Neural cell (in vitro differentiated cells): ENCODE measurements at regions not wholly inside any gene's neighbourhood (a gene's known extent, or its start where the extent isn't known, plus 50 kb on each side); places are given as distances from the start of the nearest gene placed in this dataset.

Experiments
- CTCF ChIP-seq: fragments of 450-650 bp; IDR thresholded peaks from 2 replicates; pipeline ENCODE4 v1.5.1; 2014; ENCODE audit warnings: antibody characterized with exemption, mild to moderate bottlenecking, moderate library complexity; ENCODE audit not compliant: poor library complexity, severe bottlenecking
- EP300 ChIP-seq: fragments of 450-650 bp; conservative IDR thresholded peaks from 2 replicates; pipeline ENCODE4 v1.6.1; 2014; ENCODE audit warnings: antibody characterized with exemption, mild to moderate bottlenecking, moderate library complexity; ENCODE audit not compliant: poor library complexity, severe bottlenecking
- EZH2 ChIP-seq: fragments of 200-600, 300-800 bp; shearing (Covaris generic), sonication (generic); IDR thresholded peaks from 2 replicates; pipeline ENCODE4 v1.6.1; 2014; ENCODE audit warnings: antibody characterized with exemption, low read length, borderline replicate concordance, mild to moderate bottlenecking; ENCODE audit not compliant: insufficient read depth, poor library complexity, severe bottlenecking
- MXI1 ChIP-seq: fragments of 450-650 bp; conservative IDR thresholded peaks from 2 replicates; pipeline ENCODE4 v1.6.1; 2014; ENCODE audit warnings: antibody characterized with exemption, mild to moderate bottlenecking; ENCODE audit not compliant: poor library complexity, severe bottlenecking
- POLR2AphosphoS5 ChIP-seq: IDR thresholded peaks from 2 replicates; pipeline ENCODE4 v1.6.1; 2012
- TAF1 ChIP-seq: IDR thresholded peaks from 2 replicates; pipeline ENCODE4 v1.6.1; 2012; ENCODE audit warnings: low read depth
- TF ChIP-seq, protein P1 (sequence below): IDR thresholded peaks from 2 replicates; pipeline ENCODE4 v1.6.1; 2012; ENCODE audit warnings: borderline replicate concordance

GRCh38 chr2:84373391-84373790 is 85.7 kb downstream of the SUCLG1 start:
- TF ChIP-seq POLR2AphosphoS5 (no peak), CTCF (no peak), EZH2 (no peak), EP300 (no peak), TAF1 (no peak), MXI1 (no peak)
- TF ChIP-seq, protein P1, sequence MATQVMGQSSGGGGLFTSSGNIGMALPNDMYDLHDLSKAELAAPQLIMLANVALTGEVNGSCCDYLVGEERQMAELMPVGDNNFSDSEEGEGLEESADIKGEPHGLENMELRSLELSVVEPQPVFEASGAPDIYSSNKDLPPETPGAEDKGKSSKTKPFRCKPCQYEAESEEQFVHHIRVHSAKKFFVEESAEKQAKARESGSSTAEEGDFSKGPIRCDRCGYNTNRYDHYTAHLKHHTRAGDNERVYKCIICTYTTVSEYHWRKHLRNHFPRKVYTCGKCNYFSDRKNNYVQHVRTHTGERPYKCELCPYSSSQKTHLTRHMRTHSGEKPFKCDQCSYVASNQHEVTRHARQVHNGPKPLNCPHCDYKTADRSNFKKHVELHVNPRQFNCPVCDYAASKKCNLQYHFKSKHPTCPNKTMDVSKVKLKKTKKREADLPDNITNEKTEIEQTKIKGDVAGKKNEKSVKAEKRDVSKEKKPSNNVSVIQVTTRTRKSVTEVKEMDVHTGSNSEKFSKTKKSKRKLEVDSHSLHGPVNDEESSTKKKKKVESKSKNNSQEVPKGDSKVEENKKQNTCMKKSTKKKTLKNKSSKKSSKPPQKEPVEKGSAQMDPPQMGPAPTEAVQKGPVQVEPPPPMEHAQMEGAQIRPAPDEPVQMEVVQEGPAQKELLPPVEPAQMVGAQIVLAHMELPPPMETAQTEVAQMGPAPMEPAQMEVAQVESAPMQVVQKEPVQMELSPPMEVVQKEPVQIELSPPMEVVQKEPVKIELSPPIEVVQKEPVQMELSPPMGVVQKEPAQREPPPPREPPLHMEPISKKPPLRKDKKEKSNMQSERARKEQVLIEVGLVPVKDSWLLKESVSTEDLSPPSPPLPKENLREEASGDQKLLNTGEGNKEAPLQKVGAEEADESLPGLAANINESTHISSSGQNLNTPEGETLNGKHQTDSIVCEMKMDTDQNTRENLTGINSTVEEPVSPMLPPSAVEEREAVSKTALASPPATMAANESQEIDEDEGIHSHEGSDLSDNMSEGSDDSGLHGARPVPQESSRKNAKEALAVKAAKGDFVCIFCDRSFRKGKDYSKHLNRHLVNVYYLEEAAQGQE = no peak
